Epithelial cell of esophagus (primary cell): ENCODE measurements at regions not wholly inside any gene's neighbourhood (a gene's known extent, or its start where the extent isn't known, plus 50 kb on each side); places are given as distances from the start of the nearest gene placed in this dataset.
"Not testable (repeated sequence)": the region's sequence is repeated elsewhere in the genome, so short reads cannot be mapped to it uniquely, and the experiment has no call there.

Source experiments
- DNase-seq: peaks from one replicate; pipeline ENCODE4 v3.0.0; 2010; ENCODE audit warnings: low read depth
- H3K4me3 ChIP-seq: 2 replicates; pipeline ENCODE4 v1.5.1; 2011; ENCODE audit warnings: mild to moderate bottlenecking, low read length, control low read depth
- TF ChIP-seq, protein P1 (sequence below): IDR thresholded peaks from 2 replicates; pipeline ENCODE4 v1.5.1; 2011; ENCODE audit warnings: low read depth, mild to moderate bottlenecking, low read length, control low read depth, inconsistent platforms; ENCODE audit not compliant: insufficient read depth; ENCODE audit errors: missing control alignments

DNA sequence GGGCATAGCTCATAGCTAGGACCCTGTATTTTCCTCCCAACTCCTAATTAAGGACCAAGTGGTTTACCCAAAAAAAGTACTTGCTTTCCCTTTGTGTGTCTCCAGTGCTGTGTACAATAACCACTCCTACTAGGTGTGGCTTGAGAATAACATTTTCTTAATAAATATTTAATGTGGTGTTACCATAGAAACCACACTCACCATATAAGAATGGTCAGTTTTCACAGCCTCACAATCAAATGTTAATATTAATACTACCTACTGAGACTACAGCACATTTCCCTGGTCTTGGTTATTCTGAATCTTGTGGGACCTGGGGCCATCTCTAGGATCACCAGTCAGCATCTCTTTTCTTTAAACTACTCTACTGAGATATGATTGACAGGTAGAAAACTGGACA is 83.5 kb upstream of the BCAR3 start:
- H3K4me3 ChIP-seq, result no peak overlapping the region
- DNase-seq, result no peak
- TF ChIP-seq, protein P1, sequence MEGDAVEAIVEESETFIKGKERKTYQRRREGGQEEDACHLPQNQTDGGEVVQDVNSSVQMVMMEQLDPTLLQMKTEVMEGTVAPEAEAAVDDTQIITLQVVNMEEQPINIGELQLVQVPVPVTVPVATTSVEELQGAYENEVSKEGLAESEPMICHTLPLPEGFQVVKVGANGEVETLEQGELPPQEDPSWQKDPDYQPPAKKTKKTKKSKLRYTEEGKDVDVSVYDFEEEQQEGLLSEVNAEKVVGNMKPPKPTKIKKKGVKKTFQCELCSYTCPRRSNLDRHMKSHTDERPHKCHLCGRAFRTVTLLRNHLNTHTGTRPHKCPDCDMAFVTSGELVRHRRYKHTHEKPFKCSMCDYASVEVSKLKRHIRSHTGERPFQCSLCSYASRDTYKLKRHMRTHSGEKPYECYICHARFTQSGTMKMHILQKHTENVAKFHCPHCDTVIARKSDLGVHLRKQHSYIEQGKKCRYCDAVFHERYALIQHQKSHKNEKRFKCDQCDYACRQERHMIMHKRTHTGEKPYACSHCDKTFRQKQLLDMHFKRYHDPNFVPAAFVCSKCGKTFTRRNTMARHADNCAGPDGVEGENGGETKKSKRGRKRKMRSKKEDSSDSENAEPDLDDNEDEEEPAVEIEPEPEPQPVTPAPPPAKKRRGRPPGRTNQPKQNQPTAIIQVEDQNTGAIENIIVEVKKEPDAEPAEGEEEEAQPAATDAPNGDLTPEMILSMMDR, result no peak

DNA sequence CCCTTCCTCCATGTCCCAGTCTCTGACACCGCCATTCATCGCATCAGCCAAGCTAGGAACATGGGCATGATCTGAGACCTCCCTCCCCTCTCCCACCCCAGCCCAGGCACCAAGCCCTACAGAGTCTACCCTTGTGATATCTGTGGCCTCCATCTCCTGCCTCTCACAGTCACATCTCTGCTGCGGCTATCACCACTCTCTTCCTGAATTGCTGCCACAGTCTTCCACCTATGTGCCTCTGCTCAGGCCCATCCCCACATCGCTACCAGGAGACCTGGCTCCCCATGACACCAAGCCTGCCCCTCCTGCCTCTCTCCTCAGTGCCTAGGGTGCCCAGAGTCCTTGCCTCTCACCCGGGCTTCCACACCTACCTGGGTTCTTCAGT is 82.7 kb upstream of the BCAR3 start:
- TF ChIP-seq, protein P1, result no peak
- no peak overlapping the region for H3K4me3 ChIP-seq
- no peak for DNase-seq

DNA sequence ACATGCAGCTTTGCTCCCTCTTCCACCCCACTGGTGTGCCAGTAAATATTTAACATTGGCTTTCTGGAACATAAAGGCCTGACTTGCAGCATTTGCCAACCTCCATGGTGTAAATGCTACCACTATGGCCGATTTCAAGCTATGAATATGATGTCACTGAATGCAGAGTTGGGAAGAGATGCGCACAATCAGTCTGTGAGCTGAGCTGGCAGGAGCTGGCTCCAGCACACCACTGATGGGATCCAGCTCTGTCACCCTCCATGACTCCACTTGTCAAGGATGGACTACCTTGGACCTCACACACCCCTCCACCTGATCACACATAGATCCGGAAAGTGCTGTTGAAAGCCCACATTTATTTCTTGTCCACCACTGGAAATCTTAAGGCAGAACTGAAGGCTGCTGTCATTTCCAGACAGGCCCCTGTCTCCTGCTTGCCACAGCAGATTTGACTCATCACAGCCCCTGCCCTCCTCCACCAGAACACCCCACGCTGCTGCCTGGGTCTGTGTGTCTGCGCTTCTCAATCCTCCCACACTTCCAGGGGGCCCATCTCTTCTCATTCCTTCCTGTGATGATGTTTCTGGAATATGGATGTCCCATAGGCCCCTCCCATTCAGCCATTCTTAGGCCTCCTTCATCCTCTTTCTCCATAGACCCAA is 82.2 kb upstream of the BCAR3 start:
- TF ChIP-seq, protein P1, result no peak
- DNase-seq, result no peak
- H3K4me3 ChIP-seq, result no peak overlapping the region

DNA sequence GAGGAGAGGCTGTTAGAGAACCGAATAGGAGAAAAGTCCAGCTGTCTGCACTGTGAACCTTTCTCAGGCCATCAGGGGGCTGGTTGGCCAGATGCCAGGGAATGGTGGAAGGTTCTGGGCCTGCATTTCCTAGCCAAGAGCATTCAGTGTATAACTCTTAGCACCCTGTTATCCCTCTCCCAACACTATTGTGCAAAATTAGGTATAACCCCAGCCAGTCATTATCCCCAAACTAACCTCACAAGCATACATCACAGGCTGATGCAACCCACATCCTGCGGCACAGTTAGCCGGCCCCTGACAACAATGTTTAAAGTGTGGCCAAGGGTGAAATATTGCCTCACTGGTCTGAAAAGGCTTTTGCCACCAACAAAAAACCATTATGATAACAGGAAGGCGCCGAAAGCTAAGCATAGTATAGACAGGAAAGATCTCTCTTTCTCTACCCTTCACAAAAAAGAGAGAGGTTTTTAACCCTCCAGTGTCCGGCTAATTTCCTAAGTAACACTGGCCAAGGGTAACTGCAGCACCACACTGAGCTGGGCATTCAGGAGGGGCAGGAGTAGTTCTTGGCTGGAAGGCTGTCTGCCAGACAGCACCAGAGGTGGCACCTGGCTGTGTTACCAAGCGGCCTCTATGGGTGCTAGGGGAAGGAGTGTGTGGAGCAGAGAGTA is 77.3 kb upstream of the BCAR3 start:
- no peak overlapping the region for H3K4me3 ChIP-seq
- TF ChIP-seq, protein P1, result no peak
- DNase-seq, result peak; percentile 29

DNA sequence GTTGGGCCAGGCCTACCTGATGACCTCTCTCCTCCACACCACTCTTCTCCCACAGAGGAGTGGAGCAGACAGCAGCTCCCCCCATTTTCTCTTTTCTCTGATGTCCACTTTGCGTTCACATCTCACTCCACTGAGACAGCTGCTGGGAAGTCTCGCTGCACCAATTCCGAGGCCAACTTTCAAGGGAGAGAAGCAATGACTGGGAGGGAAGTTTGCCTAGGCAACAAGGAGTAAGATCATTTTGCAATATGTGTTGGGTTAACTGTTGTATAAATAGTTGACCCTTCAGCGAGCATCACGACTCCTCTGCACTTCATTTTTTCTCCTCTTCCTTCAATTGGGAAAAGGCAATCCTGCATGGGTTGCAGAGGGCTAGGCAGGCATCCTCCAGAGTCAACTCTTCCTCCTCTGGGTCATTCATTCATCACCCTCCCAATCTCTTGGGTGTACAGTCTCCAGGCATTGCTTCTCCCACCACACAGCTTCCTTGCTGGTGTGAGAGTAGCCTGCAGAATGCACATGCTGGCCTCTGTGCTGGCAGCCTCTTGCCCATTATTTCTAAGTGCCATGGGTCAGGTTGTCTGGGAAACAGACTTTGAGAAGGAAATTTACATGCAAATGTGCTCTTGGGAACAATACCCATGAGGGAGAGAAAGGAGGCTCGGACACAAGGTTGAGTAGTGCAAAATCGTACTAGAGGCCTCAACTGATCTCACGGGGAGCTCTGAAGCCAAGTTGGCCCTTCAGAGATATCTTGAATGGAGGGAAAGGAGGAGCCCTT is 75.8 kb upstream of the BCAR3 start:
- DNase-seq, result no peak
- TF ChIP-seq, protein P1, result no peak
- H3K4me3 ChIP-seq, result no peak overlapping the region

DNA sequence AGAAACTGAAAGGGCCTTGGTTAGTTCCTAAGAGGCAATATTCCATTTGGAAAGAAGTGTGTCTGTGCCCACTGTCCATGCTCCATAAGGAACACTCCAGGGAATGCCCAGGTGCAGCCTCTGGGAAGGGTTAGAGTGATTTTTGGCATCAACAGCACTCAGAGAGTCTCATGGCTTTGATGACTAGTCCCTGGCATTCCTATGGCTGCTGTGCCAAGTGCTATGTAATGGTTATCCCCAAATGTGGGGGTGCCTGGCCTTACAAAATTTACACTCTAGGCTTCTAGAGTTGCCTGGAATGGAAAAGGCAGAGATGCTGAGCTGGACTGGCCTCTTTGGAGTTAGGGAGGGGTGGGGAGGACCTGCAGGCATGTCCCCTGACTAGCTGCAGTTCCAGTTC is 75.0 kb upstream of the BCAR3 start:
- TF ChIP-seq, protein P1, result no peak
- DNase-seq, result no peak

DNA sequence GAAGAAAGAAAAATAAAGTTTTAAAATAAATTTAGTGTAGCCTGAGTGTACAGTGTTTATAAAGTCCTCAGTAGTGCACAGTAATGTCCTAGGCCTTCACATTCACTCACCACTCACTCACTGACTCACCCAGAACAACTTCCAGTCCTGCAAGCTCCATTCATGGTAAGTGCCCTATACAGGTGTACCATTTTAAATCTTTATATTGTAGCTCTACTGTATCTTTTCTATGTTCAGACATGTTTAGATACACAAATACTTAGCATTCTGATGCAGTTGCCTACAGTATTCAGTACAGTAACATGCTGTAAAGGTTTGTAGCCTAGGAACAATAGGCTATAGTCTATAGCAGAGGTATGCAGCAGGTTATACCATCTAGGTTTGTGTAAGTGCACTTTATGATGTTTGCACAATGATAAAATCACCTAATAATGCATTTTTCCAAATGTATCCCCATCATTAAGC is 73.6 kb upstream of the BCAR3 start:
- H3K4me3 ChIP-seq, result not testable (repeated sequence)
- peak; percentile 77 for DNase-seq

More for the DNA sequence above, 75.0 kb upstream of the BCAR3 start:
- no peak overlapping the region for H3K4me3 ChIP-seq
